LoVo (cell line): ENCODE measurements at regions not wholly inside any gene's neighbourhood (a gene's known extent, or its start where the extent isn't known, plus 50 kb on each side); places are given as distances from the start of the nearest gene placed in this dataset.
"Not testable (repeated sequence)": the region's sequence is repeated elsewhere in the genome, so short reads cannot be mapped to it uniquely, and the experiment has no call there.

Source experiments
- DNase-seq: peaks from one replicate; pipeline ENCODE4 v3.0.0-alpha.2; 2016; ENCODE audit warnings: low spot score

DNA sequence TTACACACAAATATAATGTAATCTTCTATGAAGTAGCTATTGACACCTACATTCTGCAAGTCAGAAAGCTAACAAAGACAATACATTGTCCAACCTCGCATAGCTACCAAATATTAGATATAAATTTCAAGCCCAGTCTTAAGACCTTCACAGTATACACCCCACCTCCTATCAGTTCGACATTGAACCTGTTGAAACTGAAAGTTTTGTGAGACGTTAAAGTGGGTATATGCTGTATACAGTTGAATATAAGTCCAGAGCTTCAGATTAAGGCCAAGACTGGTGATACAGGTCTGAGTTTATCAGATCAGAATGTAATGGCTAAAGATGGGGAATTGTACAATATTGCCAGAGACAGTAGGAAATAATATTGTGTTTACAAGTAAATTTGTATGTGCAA, 489.3 kb upstream of the RORB start:
- no peak for DNase-seq

DNA sequence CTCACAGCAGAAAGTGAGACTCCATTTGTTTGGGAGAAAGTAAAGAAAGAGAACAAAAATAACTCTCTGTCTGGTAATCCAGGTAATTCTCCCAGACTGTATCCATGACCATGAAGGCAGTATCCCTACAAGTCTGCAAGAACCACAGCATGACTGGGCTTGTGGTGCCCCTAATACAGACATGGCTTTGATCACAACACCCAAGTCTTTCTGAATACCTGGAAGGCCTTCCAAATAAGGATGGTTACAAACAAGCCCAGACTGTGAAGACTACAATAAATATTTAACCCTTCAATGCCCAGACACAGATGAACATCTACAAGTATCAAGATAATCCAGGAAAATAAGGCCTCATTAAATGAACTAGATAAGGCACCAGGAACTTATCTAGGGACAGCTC, 481.1 kb upstream of the RORB start:
- no peak for DNase-seq

DNA sequence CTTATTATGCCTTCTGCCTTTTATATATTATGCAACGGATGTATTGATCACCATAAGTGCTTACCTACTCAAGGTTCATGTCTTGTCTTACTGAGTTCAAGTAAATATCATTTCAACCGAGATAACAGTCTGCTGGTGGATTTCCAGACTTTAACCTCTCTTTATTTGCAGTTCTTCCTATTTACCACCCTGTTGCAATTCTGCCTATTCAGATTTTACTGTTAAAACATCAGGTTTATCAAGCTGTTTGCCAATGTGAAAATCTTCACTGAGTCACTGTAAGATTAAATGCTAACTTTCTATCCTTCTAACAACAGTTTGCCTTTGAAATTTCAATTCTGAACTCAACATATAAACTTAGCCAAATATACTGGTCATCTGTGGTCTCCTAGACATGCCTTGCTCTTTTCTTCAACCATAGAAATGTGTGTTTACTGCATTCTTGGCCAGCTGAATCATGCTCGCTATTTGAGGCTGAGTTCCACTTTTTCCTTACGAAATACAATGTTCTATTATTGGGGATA, 471.7 kb upstream of the RORB start:
- no peak for DNase-seq

DNA sequence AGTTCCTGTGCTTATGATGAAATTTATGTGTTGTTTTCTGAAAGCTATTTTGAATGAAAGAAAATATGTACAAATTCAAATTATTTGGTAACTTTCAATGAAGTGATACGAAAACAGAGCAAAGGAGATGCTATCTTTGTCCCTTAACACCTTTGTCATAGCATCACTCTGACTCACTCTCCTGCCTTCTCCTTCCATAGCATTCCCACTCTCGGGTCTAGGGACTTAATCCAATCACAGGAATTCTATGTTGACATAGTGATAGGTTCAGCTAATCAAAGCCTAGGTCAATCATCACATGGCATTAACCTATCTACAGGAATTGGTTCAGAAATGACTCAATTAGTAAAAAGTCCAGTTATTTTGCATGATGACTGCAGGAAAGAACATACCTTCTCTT, 464.7 kb upstream of the RORB start:
- DNase-seq: no peak

DNA sequence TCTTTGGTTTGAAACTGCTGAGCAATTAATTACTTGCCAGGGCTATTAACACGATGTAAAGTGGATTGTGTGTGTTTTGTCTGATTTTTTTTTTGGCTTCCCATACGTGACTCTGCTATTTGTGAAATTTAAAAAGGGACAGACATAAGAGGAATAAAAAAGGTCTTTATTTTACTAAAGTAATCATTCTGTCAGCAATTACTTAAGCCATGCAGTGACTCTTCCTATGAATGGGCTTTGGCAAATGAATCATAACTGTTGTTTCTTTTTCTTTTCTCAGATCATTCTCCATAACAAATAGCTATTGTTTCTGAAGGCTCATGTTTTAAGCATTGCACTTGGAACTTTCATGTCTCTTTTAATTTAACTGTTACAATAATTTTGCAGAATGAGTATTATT, 461.3 kb upstream of the RORB start:
- DNase-seq: no peak

DNA sequence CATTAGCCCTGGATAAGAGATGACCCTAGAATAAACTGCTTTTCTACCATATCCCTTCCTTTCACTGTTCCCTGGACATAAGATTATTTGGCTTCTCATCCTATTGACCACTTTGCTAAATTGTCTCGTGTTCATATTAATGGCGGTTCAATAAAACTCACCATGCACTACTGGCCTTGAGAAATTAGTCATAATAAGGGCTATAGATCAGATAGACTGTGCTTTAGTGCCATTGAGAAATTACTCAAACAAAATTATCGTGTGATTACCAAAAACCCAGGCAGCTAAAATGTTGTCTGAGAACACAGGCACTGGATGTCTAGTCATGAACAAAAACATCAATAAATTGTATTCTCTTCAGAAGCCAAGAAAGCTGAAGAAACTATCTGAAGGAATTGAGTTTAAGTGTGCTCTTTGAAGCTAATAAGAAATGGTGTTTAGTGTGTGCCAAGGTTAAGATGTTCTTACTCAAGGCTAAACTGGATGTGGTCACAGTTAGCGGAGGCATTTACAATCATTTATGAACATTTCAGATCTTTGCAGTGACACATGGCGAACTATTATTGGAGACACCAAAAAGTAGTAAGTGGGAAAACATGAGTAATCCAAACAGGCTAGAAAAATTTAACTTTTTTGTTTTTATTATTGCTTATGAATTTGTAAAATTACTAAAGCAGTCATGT, 460.4 kb upstream of the RORB start:
- DNase-seq: no peak

DNA sequence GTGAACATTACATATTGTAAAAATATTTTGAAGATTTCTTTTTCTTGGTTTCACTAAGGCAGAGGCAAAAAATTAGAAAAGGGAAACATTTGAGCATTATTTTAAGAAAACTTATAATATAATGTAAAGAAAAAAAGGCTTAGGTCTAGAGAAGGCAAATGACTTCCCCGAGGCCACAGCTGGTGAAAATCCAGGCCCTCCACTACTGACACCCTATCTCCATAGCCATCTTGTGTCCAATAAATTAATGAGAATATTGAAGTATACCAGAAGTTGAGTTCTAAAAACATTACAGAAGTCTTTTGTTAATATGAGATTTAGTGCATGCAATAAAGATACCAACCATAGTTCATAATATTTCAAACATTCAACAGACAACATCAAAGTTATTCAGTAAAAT, 459.9 kb upstream of the RORB start:
- no peak for DNase-seq

DNA sequence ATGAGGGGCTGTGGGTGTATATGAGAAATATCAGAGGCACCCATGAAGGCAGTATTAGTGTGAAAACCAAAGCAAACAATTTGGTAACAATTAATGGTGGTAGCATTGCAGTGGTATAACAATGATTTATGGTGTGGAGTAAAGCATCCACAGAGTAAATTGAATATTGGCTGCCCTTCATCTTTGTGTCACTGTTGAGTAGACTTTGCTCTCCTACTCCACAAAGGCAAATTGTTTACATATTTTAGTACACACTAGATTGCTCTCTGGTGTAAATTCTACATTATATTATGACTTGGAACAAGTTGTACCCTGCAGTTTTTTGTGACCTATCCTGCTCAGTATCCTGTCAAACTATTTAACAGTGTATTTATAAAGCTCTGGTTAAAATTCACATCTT, 455.5 kb upstream of the RORB start:
- DNase-seq: no peak

DNA sequence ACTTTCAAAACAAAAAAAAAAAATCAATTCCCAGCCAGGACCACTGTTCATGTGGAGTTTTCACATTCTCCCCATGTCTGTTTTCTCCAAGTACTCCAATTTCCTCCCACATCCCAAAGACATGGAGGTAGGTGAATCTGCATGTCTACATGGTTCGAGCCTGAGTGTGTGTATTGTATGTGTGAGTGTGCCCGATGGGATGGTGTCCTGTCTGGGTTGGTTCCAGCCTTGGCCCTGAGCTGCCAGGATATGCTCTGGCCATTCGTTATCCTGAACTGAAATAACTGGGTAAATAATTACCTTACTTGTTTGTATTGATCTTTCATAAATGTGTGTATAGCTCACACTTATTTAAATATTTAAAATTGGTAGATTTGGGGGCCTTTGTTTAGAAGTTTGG, 452.3 kb upstream of the RORB start:
- DNase-seq: no peak

DNA sequence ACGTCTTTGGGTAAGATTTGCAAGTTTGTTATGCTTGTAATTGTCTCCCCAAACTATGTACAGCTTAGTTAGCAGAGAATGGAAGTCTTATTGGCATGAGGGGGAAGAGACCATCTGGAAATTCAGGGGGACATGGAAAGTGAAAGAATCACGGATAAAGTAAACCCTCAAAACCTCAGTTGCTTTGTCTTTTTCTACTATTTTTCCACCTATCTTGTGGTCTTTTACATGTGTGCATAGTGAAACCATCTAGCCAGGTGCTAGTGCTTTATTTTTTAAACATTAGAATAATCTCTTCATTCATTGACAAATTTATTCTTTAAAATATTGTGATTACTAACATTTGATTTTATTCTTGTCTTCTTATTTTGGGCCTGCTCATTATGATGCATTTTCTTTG, 441.1 kb upstream of the RORB start:
- DNase-seq: no peak

DNA sequence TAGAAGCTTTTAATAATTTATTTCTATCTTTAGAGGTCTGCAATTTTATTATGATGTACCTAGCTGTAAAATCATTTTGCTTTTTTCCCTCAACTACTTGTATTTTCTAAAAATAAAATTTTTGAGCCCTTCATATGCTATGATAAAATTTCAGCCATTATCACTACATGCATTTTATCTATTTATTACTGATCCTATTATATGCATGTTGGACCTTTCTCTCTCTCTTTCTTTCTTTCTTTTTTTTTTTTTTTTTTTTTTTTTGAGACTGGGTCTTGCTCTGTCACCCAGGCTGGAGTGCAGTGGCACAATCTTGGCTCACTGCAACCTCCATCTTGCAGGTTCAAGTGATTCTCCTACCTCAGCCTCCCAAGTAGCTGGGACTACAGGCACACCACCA, 440.1 kb upstream of the RORB start:
- not testable (repeated sequence) for DNase-seq

DNA sequence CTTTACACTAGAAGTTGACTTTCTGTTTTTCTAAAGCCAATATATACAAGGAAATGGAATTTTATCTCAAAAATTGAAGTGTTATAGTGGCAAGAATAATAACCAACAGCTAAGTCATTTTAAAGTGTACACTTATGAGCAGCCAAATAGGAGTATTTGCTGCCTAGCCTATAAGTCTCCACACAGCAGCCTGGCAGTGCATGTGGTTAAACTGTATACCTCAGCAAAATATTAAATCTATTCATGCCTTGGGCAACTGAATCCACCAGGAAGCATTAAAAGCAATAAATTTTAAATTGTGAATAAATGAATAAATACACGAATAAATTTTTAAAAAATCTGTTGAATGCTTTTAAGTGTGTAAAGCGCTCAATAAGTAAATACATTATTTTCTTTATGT, 432.4 kb upstream of the RORB start:
- DNase-seq: no peak

DNA sequence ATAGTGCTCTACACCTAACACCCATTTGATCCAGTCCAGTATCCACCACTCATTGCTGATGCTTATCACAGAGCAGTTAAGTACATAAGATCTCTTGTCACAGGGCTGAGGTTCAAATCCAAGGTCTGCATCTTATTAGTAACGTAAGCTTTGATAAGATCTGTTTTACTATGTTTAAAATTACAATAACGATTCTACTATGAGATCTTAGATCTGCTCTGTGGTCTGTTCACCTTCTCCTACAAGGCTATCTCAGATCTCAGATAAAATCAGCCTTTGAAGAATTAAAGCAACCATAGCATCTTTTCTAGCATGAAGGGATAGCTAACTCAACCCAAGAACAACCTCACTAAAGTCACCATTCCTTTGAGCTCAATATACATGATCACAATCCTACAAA, 431.0 kb upstream of the RORB start:
- DNase-seq: no peak

DNA sequence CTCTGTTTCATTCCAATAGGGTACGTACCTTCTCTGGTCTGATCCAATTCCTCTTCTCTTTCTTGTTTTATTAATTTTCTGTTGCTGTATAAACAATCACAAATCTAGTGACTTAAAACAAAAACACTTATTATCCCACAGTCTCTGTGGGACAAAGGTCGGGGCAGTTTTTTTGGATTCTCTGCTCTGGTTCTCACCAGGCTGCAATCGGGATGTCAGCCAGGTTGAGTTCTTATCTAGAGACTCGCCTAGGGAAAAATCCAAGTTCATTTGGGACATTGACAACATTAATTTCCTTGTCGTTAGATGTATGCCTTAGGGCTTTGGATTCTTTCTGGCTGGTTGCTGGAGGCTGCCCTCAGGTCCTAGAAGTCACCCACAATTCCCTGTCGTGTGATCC, 430.5 kb upstream of the RORB start:
- no peak for DNase-seq

DNA sequence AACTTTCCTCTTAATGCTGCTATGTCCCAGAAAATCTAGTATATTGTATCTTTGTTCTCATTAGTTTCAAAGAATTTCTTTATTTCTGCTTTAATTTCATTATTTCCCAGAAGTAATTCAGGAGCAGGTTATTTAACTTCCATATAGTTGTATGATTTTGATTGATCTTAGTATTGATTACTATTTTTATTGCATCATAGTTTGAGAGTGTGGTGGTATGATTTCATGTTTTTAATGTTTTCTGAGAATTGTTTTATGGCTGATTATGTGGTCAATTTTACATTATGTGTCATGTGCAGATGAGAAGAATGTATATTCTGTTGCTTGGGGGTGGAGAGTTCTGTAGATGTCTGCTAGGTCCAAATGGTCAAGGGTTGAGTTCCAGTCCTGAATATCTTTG, 425.6 kb upstream of the RORB start:
- no peak for DNase-seq

DNA sequence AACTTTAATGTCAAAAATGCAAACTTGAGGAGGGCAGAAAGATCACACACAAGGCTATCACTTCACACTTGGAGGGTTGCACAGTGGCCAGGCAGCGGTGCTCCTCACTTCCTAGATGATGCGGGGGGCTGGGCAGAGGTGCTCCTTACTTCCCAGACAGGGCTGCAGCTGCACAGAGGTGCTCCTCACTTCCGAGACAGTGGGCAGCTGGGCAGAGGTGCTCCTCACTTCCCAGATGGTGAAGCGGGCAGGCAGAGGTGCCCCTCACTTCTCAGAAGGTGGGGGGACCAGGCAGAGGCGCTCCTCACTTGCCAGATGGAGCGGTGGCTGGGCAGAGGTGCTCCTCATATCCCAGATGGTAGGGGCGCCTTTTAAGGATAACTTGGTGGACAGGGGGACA, 423.2 kb upstream of the RORB start:
- DNase-seq: no peak

DNA sequence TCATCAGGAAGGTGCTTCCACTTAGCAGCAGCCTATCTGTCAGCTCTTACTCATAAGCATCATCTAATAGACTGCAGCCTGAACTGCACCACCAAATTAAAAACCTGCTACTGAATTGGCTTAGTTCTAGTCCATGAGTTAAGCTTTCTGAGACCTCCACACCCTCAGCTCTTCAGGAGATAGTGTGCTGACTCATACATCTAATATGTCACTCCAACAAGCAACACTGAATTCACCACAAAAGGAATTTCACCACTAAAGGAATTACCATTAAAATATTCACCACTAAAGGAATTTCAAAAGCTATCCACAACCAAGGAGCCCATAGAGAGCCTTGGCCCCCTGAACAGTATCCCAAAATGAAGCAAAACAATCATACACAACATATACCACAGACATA, 418.5 kb upstream of the RORB start:
- no peak for DNase-seq

DNA sequence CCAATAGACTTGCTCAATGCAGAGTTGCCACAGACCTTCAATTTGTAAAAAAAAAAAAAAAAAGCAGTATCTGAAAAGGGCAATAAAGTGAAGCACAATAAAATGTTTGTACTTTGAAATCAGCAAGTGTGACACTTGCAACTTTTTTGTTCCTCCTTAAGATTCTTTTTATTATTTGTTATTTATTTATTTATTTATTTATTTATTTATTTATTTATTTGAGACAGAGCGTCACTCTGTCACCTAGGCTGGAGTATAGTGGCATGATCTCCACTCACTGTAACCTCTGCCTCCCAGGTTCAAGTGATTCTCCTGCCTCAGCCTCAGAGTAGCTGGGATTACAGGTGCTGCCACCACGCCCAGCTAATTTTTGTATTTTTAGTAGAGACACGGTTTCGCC, 416.5 kb upstream of the RORB start:
- DNase-seq: not testable (repeated sequence)

DNA sequence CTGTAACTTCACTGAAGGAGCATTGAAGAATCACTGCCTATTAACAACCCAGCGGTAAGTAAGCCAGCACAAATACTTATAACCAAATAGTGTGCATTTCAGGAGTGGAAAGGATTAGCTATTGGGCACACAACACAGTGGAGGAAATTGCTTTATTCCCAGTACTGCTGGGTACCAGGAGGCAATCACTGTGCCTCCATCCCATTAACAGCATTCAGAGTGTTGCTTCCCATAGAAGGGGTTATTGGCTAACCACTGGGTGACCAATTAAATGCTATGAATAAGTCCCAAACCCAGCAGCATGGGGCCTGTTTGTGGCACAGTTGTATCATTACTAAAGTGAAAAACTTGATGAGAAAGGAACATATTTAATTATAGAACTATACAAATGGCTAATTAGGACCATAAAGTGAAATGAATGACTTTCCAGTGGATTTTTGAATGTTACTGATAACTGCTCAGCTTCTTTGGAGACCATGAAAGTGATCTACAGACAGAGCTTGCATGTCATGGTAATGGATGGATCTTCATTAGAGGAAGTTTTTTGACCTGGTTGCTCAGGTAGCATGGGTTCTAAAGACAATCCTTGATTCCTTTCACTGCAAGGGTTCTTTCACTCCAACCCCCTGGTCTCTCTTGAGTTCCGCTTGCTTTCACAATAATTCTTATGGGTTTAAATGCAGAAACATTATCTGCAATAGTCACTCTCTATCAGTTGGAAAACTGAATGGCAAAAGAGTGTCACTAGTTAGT, 413.3 kb upstream of the RORB start:
- no peak for DNase-seq

DNA sequence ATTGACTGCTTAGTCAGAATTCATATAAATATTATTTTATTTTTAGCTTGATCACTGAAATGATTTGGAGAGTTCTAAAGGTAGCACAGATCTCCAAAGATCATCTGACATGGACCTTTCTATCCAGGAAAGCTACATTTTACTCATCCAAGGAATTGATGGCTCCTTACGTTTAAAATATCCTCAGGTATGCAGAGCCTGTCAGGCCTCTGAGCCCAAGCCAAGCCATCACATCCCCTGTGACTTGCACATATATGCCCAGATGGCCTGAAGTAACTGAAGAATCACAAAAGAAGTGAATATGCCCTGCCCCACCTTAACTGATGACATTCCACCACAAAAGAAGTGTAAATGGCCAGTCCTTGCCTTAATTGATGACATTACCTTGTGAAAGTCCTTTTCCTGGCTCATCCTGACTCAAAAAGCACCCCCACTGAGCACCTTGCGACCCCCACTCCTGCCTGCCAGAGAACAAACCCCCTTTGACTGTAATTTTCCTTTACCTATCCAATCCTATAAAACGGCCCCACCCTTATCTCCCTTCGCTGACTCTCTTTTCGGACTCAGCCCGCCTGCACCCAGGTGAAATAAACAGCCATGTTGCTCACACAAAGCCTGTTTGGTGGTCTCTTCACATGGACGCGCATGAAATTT, 411.6 kb upstream of the RORB start:
- DNase-seq: not testable (repeated sequence)

DNA sequence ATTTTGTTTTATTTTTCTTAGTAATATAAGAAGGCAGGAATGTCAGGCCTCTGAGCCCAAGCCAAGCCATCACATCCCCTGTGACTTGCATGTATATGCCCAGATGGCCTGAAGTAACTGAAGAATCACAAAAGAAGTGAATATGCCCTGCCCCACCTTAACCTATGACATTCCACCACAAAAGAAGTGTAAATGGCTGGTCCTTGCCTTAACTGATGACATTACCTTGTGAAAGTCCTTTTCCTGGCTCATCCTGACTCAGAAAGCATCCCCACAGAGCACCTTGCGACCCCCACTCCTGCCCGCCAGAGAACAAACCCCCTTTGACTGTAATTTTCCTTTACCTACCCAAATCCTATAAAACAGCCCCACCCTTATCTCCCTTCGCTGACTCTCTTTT, 406.2 kb upstream of the RORB start:
- DNase-seq: not testable (repeated sequence)

DNA sequence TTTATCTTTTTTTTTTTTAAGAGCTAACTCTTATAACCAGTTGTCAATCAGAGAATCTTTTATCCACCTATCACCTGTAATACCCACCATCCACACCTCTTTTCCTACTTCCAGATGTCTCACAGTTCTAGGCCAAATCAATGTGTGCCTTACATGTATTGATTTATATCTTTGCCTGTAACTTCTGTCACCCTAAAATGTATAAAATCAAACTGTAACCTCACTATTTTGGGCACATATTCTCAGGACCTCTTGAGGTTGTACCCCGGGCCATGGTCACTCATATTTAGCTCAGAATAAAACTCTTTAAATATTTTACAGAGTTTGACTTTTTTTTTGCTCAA, 404.7 kb upstream of the RORB start:
- DNase-seq: no peak

DNA sequence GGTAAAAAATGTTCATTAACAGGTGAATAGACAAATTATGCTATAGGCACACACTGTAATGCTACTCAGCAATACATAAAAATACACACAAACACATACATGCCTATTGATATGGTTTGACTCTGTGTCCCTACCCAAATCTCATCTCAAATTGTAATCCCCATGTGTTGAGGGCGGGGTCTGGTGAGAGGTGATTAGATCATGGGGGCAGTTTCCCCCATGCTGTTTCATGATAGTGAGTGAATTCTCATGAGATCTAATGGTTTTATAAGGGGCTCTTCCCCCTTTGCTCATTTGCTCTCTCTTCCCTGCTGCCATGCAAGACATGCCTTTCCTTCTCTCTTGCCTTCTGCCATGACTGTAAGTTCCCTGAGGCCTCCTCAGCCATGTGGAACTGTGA, 403.1 kb upstream of the RORB start:
- DNase-seq: not testable (repeated sequence)
